HepG2 (cell line): ENCODE measurements at regions not wholly inside any gene's neighbourhood (a gene's known extent, or its start where the extent isn't known, plus 50 kb on each side); places are given as distances from the start of the nearest gene placed in this dataset.

ENCODE experiments used
- CAMTA2 ChIP-seq: sonication (generic); formaldehyde crosslinking; IDR thresholded peaks from 2 replicates; pipeline ENCODE4 v1.4.0; 2020; ENCODE audit warnings: mild to moderate bottlenecking, missing genetic modification reagents, borderline replicate concordance
- FLYWCH1 ChIP-seq: sonication (generic); formaldehyde crosslinking; IDR thresholded peaks from 2 replicates; pipeline ENCODE4 v1.8.1; 2023; ENCODE audit warnings: mild to moderate bottlenecking, missing genetic modification reagents
- HNRNPLL ChIP-seq: fragments of 200-400 bp; formaldehyde crosslinking; IDR thresholded peaks from 2 replicates; pipeline ENCODE4 v1.6.1; 2017; ENCODE audit warnings: mild to moderate bottlenecking, low read depth, low read length; ENCODE audit not compliant: poor library complexity, severe bottlenecking
- IKZF1 ChIP-seq: fragments of 450-650 bp; IDR thresholded peaks from 2 replicates; pipeline ENCODE4 v1.7.1; 2016
- KLF13 ChIP-seq: sonication (generic); formaldehyde crosslinking; IDR thresholded peaks from 2 replicates; pipeline ENCODE4 v1.4.0; 2020; ENCODE audit warnings: mild to moderate bottlenecking, missing genetic modification reagents
- MAFK ChIP-seq, 2 experiments: IDR thresholded peaks in 1 of 2; conservative IDR thresholded peaks in 1 of 2; 2 replicates each; pipeline ENCODE4 v1.6.1; 2011; ENCODE audit warnings: improper control_type of control experiment in 2 of 2, low read length in 2 of 2
- MTA3 ChIP-seq: sonication (generic); formaldehyde crosslinking; IDR thresholded peaks from 2 replicates; pipeline ENCODE4 v1.4.0; 2020; ENCODE audit warnings: missing genetic modification reagents
- SAP130 ChIP-seq: IDR thresholded peaks from 2 replicates; pipeline ENCODE4 v1.6.1; 2016; ENCODE audit warnings: low read depth
- SPEN ChIP-seq: sonication (generic); formaldehyde crosslinking; IDR thresholded peaks from 2 replicates; pipeline ENCODE4 v1.5.1; 2020; ENCODE audit warnings: low read depth, mild to moderate bottlenecking, missing genetic modification reagents
- TBX3 ChIP-seq: fragments of 450-650 bp; IDR thresholded peaks from 2 replicates; pipeline ENCODE4 v1.6.1; 2017; ENCODE audit warnings: antibody characterized with exemption, mild to moderate bottlenecking, inconsistent platforms, borderline replicate concordance
- TMF1 ChIP-seq: sonication (generic); formaldehyde crosslinking; IDR thresholded peaks from 2 replicates; pipeline ENCODE4 v1.8.1; 2022; ENCODE audit warnings: low read depth, missing genetic modification reagents
- ZBTB8A ChIP-seq: sonication (generic); formaldehyde crosslinking; IDR thresholded peaks from 2 replicates; pipeline ENCODE4 v1.4.0; 2020; ENCODE audit warnings: mild to moderate bottlenecking, low read depth, missing genetic modification reagents, borderline replicate concordance
- ZNF10 ChIP-seq: sonication (generic); formaldehyde crosslinking; IDR thresholded peaks from 2 replicates; pipeline ENCODE4 v1.4.0; 2020; ENCODE audit warnings: mild to moderate bottlenecking, low read depth, missing genetic modification reagents, borderline replicate concordance
- ZNF101 ChIP-seq: sonication (generic); formaldehyde crosslinking; IDR thresholded peaks from 2 replicates; pipeline ENCODE4 v1.4.0; 2020; ENCODE audit warnings: mild to moderate bottlenecking, low read depth, missing genetic modification reagents, borderline replicate concordance
- ZNF180 ChIP-seq: sonication (generic); formaldehyde crosslinking; IDR thresholded peaks from 2 replicates; pipeline ENCODE4 v1.4.0; 2020; ENCODE audit warnings: low read depth, missing genetic modification reagents, borderline replicate concordance
- ZSCAN30 ChIP-seq: sonication (generic); formaldehyde crosslinking; IDR thresholded peaks from 2 replicates; pipeline ENCODE4 v1.5.0; 2020; ENCODE audit warnings: mild to moderate bottlenecking, missing genetic modification reagents
- TF ChIP-seq, protein P1 (sequence below): sonication (generic); formaldehyde crosslinking; conservative IDR thresholded peaks from 2 replicates; pipeline ENCODE4 v1.5.0; 2020; ENCODE audit warnings: missing genetic modification reagents
- TF ChIP-seq, protein P2 (sequence below): sonication (generic); formaldehyde crosslinking; IDR thresholded peaks from 2 replicates; pipeline ENCODE4 v1.5.1; 2020; ENCODE audit warnings: missing genetic modification reagents, mild to moderate bottlenecking, borderline replicate concordance
- TF ChIP-seq, protein P3 (sequence below): IDR thresholded peaks from 2 replicates; pipeline ENCODE4 v1.6.1; 2012; ENCODE audit warnings: low read depth, low read length, improper control_type of control experiment
- TF ChIP-seq, protein P4 (sequence below): sonication (generic); formaldehyde crosslinking; IDR thresholded peaks from 2 replicates; pipeline ENCODE4 v1.8.1; 2023; ENCODE audit warnings: mild to moderate bottlenecking, inconsistent platforms, moderate library complexity, missing genetic modification reagents, borderline replicate concordance
- TF ChIP-seq, protein P5 (sequence below), 2 experiments: sonication (generic) in 1 of 2; formaldehyde crosslinking in 1 of 2; IDR thresholded peaks; 2 replicates each; pipeline versions ENCODE4 v1.4.0 to v1.6.1; 2018 to 2020; ENCODE audit warnings: missing genetic modification reagents in 2 of 2, borderline replicate concordance in 1 of 2, low read depth in 1 of 2, mild to moderate bottlenecking in 1 of 2, missing biosample characterization in 1 of 2

DNA sequence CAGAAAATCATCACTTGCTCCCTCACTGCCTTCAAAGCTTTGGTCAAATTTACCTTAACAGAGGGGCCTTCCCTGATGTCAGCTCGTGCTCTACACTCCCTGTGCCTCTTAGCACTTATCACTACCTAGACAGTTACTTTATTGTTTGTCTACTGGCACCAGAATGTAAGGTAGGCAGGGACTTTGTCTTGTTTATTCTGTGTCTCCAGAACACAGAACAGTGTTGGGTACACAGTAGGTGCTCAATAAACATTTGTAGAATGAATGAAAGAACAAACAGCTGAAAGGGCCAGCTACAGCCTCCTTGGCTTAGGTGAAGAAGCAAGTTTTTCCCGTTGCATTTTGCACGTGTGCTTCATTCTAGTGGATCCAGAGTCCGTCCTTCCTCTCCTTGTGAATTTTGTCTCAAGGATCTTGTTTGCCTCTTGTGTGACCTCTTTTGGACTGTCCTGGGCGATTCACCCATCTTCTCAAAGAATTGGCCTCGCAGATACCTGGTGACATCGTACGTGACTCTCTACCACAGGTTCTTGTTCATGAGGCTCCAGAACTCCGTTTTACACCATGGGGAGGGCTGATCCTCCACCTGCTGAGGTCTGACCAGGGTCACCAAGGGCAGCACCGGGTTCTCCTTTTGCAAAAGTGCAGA, 84.2 kb upstream of the ARMC2 start (continued):
- TF ChIP-seq, protein P1, sequence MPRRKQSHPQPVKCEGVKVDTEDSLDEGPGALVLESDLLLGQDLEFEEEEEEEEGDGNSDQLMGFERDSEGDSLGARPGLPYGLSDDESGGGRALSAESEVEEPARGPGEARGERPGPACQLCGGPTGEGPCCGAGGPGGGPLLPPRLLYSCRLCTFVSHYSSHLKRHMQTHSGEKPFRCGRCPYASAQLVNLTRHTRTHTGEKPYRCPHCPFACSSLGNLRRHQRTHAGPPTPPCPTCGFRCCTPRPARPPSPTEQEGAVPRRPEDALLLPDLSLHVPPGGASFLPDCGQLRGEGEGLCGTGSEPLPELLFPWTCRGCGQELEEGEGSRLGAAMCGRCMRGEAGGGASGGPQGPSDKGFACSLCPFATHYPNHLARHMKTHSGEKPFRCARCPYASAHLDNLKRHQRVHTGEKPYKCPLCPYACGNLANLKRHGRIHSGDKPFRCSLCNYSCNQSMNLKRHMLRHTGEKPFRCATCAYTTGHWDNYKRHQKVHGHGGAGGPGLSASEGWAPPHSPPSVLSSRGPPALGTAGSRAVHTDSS (CRISPR knock-in tag): no peak
- TF ChIP-seq MAFK (conservative IDR thresholded peaks at IDR 0.05 in 1 of 2, IDR thresholded peaks at IDR 0.05 in 1 of 2; ENCODE audit: low read length in 2 of 2) (no peak), TBX3 (peak; percentile 87), IKZF1 (no peak), ZBTB8A (CRISPR knock-in tag) (no peak), MTA3 (CRISPR knock-in tag) (no peak), KLF13 (CRISPR knock-in tag) (no peak), FLYWCH1 (no peak), SAP130 (peak; percentile 89), ZNF10 (no peak), HNRNPLL (no peak), ZSCAN30 (CRISPR knock-in tag) (no peak), CAMTA2 (no peak), ZNF180 (CRISPR knock-in tag) (no peak), TMF1 (no peak), ZNF101 (CRISPR knock-in tag) (no peak), SPEN (CRISPR knock-in tag) (peak; percentile 32; the same call in 1 of the 2 replicates)
- TF ChIP-seq, protein P2, sequence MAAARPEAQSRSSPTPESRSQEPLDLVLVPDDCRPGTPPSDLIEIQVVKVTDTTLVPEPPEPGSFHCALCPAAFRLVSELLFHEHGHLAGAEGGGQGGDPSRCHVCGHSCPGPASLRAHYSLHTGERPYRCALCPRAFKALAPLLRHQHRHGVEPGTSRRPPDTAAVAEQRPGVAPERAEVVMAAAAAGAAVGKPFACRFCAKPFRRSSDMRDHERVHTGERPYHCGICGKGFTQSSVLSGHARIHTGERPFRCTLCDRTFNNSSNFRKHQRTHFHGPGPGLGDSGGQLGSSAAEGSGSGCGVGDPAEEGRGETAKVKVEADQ: no peak
- TF ChIP-seq, protein P3, sequence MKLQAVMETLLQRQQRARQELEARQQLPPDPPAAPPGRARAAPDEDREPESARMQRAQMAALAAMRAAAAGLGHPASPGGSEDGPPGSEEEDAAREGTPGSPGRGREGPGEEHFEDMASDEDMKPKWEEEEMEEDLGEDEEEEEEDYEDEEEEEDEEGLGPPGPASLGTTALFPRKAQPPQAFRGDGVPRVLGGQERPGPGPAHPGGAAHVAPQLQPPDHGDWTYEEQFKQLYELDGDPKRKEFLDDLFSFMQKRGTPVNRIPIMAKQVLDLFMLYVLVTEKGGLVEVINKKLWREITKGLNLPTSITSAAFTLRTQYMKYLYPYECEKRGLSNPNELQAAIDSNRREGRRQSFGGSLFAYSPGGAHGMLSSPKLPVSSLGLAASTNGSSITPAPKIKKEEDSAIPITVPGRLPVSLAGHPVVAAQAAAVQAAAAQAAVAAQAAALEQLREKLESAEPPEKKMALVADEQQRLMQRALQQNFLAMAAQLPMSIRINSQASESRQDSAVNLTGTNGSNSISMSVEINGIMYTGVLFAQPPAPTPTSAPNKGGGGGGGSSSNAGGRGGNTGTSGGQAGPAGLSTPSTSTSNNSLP: peak; percentile 19; the same call in 1 of the 2 replicates
- TF ChIP-seq, protein P4, sequence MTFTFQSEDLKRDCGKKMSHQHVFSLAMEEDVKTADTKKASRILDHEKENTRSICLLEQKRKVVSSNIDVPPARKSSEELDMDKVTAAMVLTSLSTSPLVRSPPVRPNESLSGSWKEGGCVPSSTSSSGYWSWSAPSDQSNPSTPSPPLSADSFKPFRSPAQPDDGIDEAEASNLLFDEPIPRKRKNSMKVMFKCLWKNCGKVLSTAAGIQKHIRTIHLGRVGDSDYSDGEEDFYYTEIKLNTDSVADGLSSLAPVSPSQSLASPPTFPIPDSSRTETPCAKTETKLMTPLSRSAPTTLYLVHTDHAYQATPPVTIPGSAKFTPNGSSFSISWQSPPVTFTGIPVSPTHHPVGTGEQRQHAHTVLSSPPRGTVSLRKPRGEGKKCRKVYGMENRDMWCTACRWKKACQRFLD: peak; percentile 66; the same call in 1 of the 2 replicates
- TF ChIP-seq, protein P5, sequence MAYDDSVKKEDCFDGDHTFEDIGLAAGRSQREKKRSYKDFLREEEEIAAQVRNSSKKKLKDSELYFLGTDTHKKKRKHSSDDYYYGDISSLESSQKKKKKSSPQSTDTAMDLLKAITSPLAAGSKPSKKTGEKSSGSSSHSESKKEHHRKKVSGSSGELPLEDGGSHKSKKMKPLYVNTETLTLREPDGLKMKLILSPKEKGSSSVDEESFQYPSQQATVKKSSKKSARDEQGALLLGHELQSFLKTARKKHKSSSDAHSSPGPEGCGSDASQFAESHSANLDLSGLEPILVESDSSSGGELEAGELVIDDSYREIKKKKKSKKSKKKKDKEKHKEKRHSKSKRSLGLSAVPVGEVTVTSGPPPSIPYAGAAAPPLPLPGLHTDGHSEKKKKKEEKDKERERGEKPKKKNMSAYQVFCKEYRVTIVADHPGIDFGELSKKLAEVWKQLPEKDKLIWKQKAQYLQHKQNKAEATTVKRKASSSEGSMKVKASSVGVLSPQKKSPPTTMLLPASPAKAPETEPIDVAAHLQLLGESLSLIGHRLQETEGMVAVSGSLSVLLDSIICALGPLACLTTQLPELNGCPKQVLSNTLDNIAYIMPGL (CRISPR knock-in tag; IDR thresholded peaks at IDR 0.05; ENCODE audit: borderline replicate concordance in 1 of 2, low read depth in 1 of 2): peak in 1 of 2 experiments; percentile 76; a peak in 2 of 4 replicates
